SK-N-SH (cell line): ENCODE measurements at regions not wholly inside any gene's neighbourhood (a gene's known extent, or its start where the extent isn't known, plus 50 kb on each side); places are given as distances from the start of the nearest gene placed in this dataset.

Experiments
- CTCF ChIA-PET: fragments of 300-600, 350-600 bp; formaldehyde crosslinking; extraction: SDS; loops from one replicate; lab custom pipeline; 2021; lab: Yijun Ruan, JAX
- POLR2A ChIA-PET: fragments of 350-600 bp; sonication (Branson Sonifier 250); formaldehyde crosslinking; extraction: SDS; loops from one replicate; lab custom pipeline; 2020; ENCODE audit warnings: antibody characterized with exemption, inconsistent platforms; lab: Yijun Ruan, JAX
- DNase-seq: peaks from one replicate; pipeline ENCODE4 v3.0.0; 2012
- H2AFZ ChIP-seq: fragments of 200-600 bp; sonication (generic); 2 replicates; pipeline ENCODE4 v1.8.1; 2016; ENCODE audit warnings: antibody characterized with exemption, mild to moderate bottlenecking, low read depth
- H3F3A ChIP-seq: fragments of 200-600 bp; sonication (generic); replicated peaks from 2 replicates; pipeline ENCODE3; 2016; ENCODE audit warnings: antibody characterized with exemption, mild to moderate bottlenecking; ENCODE audit not compliant: insufficient read depth
- H3K27ac ChIP-seq, 2 experiments: fragments of 200-500 bp in 1 of 2; fragments of 200-600 bp in 1 of 2; sonication (Bioruptor generic) in 1 of 2; sonication (generic), shearing (Covaris generic) in 1 of 2; 2 replicates each; pipeline versions ENCODE4 v1.5.1 to v1.6.1; 2014 to 2016; ENCODE audit warnings: low read depth in 2 of 2, inconsistent platforms in 1 of 2, low read length in 1 of 2, mild to moderate bottlenecking in 1 of 2, mixed read lengths in 1 of 2
- H3K27me3 ChIP-seq: fragments of 200-600 bp; sonication (generic), shearing (Covaris generic); 2 replicates; pipeline ENCODE4 v1.6.1; 2016; ENCODE audit warnings: mixed run types; ENCODE audit not compliant: insufficient read depth
- H3K36me3 ChIP-seq, 2 experiments: fragments of 200-500 bp in 1 of 2; fragments of 200-600 bp in 1 of 2; sonication (Bioruptor generic) in 1 of 2; sonication (generic) in 1 of 2; replicated peaks in 1 of 2; 2 replicates each; pipeline versions ENCODE3 to v1.5.1; 2014 to 2016; ENCODE audit warnings: low read length in 1 of 2, mild to moderate bottlenecking in 1 of 2; ENCODE audit not compliant: insufficient read depth in 2 of 2, control insufficient read depth in 1 of 2
- H3K4me1 ChIP-seq, 2 experiments: fragments of 200-500 bp in 1 of 2; fragments of 200-600 bp in 1 of 2; sonication (Bioruptor generic) in 1 of 2; sonication (generic), shearing (Covaris generic) in 1 of 2; 2 replicates each; pipeline versions ENCODE4 v1.5.1 to v1.6.1; 2014 to 2016; ENCODE audit warnings: low read depth in 1 of 2, low read length in 1 of 2, mixed run types in 1 of 2; ENCODE audit not compliant: insufficient read depth in 2 of 2, control insufficient read depth in 1 of 2
- H3K4me2 ChIP-seq: fragments of 200-600 bp; sonication (generic), shearing (Covaris generic); 2 replicates; pipeline ENCODE4 v1.6.1; 2017; ENCODE audit warnings: mixed run types
- H3K4me3 ChIP-seq, 2 experiments: fragments of 200-500 bp in 1 of 2; fragments of 200-600 bp in 1 of 2; sonication (Bioruptor generic) in 1 of 2; sonication (generic), shearing (Covaris generic) in 1 of 2; 2 replicates each; pipeline versions ENCODE4 v1.5.1 to v1.8.1; 2014 to 2016; ENCODE audit warnings: low read depth in 2 of 2, inconsistent platforms in 1 of 2, low read length in 1 of 2, mild to moderate bottlenecking in 1 of 2, mixed read lengths in 1 of 2, moderate library complexity in 1 of 2
- H3K79me2 ChIP-seq: fragments of 200-600 bp; sonication (generic); 2 replicates; pipeline ENCODE4 v1.8.1; 2017; ENCODE audit warnings: mild to moderate bottlenecking; ENCODE audit not compliant: insufficient read depth
- H3K9ac ChIP-seq: fragments of 200-600 bp; sonication (generic); 2 replicates; pipeline ENCODE4 v1.6.1; 2017; ENCODE audit warnings: mixed run types
- H3K9me2 ChIP-seq: fragments of 200-600 bp; sonication (generic); 2 replicates; pipeline ENCODE4 v1.6.1; 2017; ENCODE audit warnings: mixed run types
- H3K9me3 ChIP-seq: fragments of 200-600 bp; sonication (generic); 2 replicates; pipeline ENCODE4 v1.6.1; 2017; ENCODE audit warnings: mixed run types, mild to moderate bottlenecking, moderate library complexity
- H4K20me1 ChIP-seq: fragments of 200-600 bp; sonication (generic); 2 replicates; pipeline ENCODE4 v1.6.1; 2017; ENCODE audit warnings: mild to moderate bottlenecking, mixed run types; ENCODE audit not compliant: insufficient read depth
- CHD2 ChIP-seq: fragments of 150-350 bp; IDR thresholded peaks from 2 replicates; pipeline ENCODE4 v1.6.1; 2018; ENCODE audit warnings: low read length; ENCODE audit not compliant: partially characterized antibody
- ELF1 ChIP-seq: IDR thresholded peaks from 2 replicates; pipeline ENCODE4 v1.4.0; 2012
- EP300 ChIP-seq, 2 experiments: IDR thresholded peaks; 2 replicates each; pipeline versions ENCODE4 v1.4.0 to v1.6.1; 2012; ENCODE audit warnings: borderline replicate concordance in 1 of 2, low read depth in 1 of 2, low read length in 1 of 2
- EZH2phosphoT487 ChIP-seq: fragments of 200-600 bp; sonication (generic); IDR thresholded peaks from 2 replicates; pipeline ENCODE4 v1.6.1; 2017; ENCODE audit warnings: low read depth, mixed run types, mild to moderate bottlenecking, antibody characterized with exemption, moderate library complexity, borderline replicate concordance
- FOSL2 ChIP-seq: IDR thresholded peaks from 2 replicates; pipeline ENCODE4 v1.4.0; 2012; ENCODE audit warnings: low read depth, mild to moderate bottlenecking, moderate library complexity, borderline replicate concordance
- FOXJ3 ChIP-seq: sonication (generic); formaldehyde crosslinking; IDR thresholded peaks from 2 replicates; pipeline ENCODE4 v1.5.1; 2020; ENCODE audit warnings: mild to moderate bottlenecking, missing genetic modification reagents
- FOXM1 ChIP-seq: IDR thresholded peaks from 2 replicates; pipeline ENCODE4 v1.4.0; 2012; ENCODE audit warnings: low read depth, mild to moderate bottlenecking
- GABPA ChIP-seq: IDR thresholded peaks from 2 replicates; pipeline ENCODE4 v1.4.0; 2012; ENCODE audit warnings: low read depth, mild to moderate bottlenecking
- GATA2 ChIP-seq: sonication (generic); formaldehyde crosslinking; IDR thresholded peaks from 2 replicates; pipeline ENCODE4 v1.5.0; 2020; ENCODE audit warnings: mild to moderate bottlenecking, missing genetic modification reagents
- JUND ChIP-seq: IDR thresholded peaks from 2 replicates; pipeline ENCODE4 v1.4.0; 2012
- MEF2A ChIP-seq: IDR thresholded peaks from 2 replicates; pipeline ENCODE4 v1.4.0; 2012; ENCODE audit warnings: low read depth, borderline replicate concordance
- MXI1 ChIP-seq: IDR thresholded peaks from 2 replicates; pipeline ENCODE4 v1.6.1; 2012; ENCODE audit warnings: mild to moderate bottlenecking, low read depth, low read length, improper control_type of control experiment
- NFIC ChIP-seq: IDR thresholded peaks from 2 replicates; pipeline ENCODE4 v1.4.0; 2012; ENCODE audit warnings: borderline replicate concordance
- RCOR1 ChIP-seq: fragments of 150-350 bp; IDR thresholded peaks from 2 replicates; pipeline ENCODE4 v1.6.1; 2017; ENCODE audit warnings: antibody characterized with exemption, low read length
- REST ChIP-seq: IDR thresholded peaks from 2 replicates; pipeline ENCODE4 v1.6.1; 2012; ENCODE audit warnings: mild to moderate bottlenecking, low read depth, low read length, moderate library complexity
- RFX5 ChIP-seq: IDR thresholded peaks from 2 replicates; pipeline ENCODE4 v1.6.1; 2012; ENCODE audit warnings: mild to moderate bottlenecking, improper control_type of control experiment, low read length
- RXRA ChIP-seq: IDR thresholded peaks from 2 replicates; pipeline ENCODE4 v1.4.0; 2012; ENCODE audit warnings: low read depth, mild to moderate bottlenecking, borderline replicate concordance
- SMC3 ChIP-seq: IDR thresholded peaks from 2 replicates; pipeline ENCODE4 v1.6.1; 2012; ENCODE audit warnings: low read depth, low read length, improper control_type of control experiment
- TAF1 ChIP-seq: IDR thresholded peaks from 2 replicates; pipeline ENCODE4 v1.6.1; 2012; ENCODE audit warnings: low read depth, mild to moderate bottlenecking, low read length, moderate library complexity, borderline replicate concordance
- TCF12 ChIP-seq: IDR thresholded peaks from 2 replicates; pipeline ENCODE4 v1.4.0; 2012
- YY1 ChIP-seq: IDR thresholded peaks from 2 replicates; pipeline ENCODE4 v1.4.0; 2012; ENCODE audit warnings: low read depth, mild to moderate bottlenecking
- WGBS: methylation state at CpG from one replicate; pipeline ENCODE4 v1.1.6; 2017; ENCODE audit warnings: low lambda C conversion rate; 5-methylcytosine and 5-hydroxymethylcytosine counted together
- TF ChIP-seq, protein P1 (sequence below): fragments of 150-350 bp; IDR thresholded peaks from 2 replicates; pipeline ENCODE4 v1.6.1; 2017; ENCODE audit warnings: antibody characterized with exemption, low read length, low read depth, borderline replicate concordance
- TF ChIP-seq, protein P2 (sequence below): IDR thresholded peaks from 2 replicates; pipeline ENCODE4; 2012
- TF ChIP-seq, protein P3 (sequence below): IDR thresholded peaks from 2 replicates; pipeline ENCODE4 v1.4.0; 2012; ENCODE audit warnings: low read depth, borderline replicate concordance

DNA sequence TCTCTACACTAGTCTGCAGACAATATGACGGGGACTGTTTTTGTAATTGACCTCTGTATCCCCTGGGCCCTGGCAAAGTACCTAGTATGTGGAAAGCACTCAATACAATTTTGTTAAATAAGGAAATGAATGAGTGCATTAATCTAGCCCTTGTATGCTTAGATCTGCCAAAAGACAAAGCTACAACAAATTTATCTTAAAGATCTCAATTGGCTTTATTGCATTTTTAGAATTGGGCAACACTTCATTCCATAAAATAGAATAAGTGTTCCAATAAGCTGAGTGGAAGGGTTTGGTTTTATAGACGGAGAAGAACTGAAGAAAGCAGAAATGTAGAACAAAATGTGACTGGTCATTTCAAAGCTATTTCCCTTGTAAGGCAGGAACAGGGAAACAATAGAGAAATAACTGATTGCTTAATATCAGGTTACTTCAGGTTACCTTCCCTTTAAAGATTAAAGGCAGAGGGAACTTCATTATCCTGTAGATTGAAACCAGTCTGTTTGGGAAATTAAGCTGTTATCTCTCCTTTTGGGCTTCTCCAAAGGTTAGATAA, 108.3 kb upstream of the MME start:
- H3K27me3 ChIP-seq: no peaks in the 10 kb centered on the region
- H2AFZ ChIP-seq: peak overlapping the region; percentile 77; the same call in 1 of the 2 replicates
- H3F3A ChIP-seq: peaks cover 4% of the 10 kb centered on the region
- peak overlapping the region; percentile 38 for H3K4me2 ChIP-seq
- peak overlapping the region; percentile 45 to 77; a peak in 3 of 4 replicates for H3K27ac ChIP-seq
- H4K20me1 ChIP-seq: no peaks in the 10 kb centered on the region
- H3K9me2 ChIP-seq: no peaks in the 10 kb centered on the region
- peaks cover 0 to 6% of the 10 kb centered on the region in 2 experiments; a peak in 2 of 4 replicates for H3K4me1 ChIP-seq
- no peaks in the 10 kb centered on the region for H3K36me3 ChIP-seq
- DNase-seq: no peak
- CTCF ChIA-PET: no interaction called here
- H3K9me3 ChIP-seq: no peaks in the 10 kb centered on the region
- 15% methylated on average over 2 of the region's 2 CpGs for WGBS
- H3K4me3 ChIP-seq: no peak overlapping the region
- POLR2A ChIA-PET: no interaction called here
- H3K9ac ChIP-seq: no peak overlapping the region
- no peaks in the 10 kb centered on the region for H3K79me2 ChIP-seq
- TF ChIP-seq EZH2phosphoT487 (no peak), TCF12 (peak; percentile 51), EP300 (IDR thresholded peaks at IDR 0.05; ENCODE audit: borderline replicate concordance in 1 of 2, low read depth in 1 of 2, low read length in 1 of 2) (peak in 1 of 2 experiments; percentile 57; a peak in 1 of 4 replicates), RCOR1 (no peak), GATA2 (no peak), CHD2 (no peak), RFX5 (no peak), RXRA (no peak; the same call in 1 of the 2 replicates), FOSL2 (peak; percentile 11; the same call in 1 of the 2 replicates), MXI1 (no peak), ELF1 (no peak), GABPA (no peak), MEF2A (no peak), NFIC (peak; percentile 29; the same call in 1 of the 2 replicates), JUND (peak; percentile 21; the same call in 1 of the 2 replicates), TAF1 (no peak), FOXM1 (peak; percentile 73), YY1 (no peak), SMC3 (no peak; the same call in 1 of the 2 replicates), REST (no peak), FOXJ3 (CRISPR knock-in tag) (no peak)
- TF ChIP-seq, protein P1, sequence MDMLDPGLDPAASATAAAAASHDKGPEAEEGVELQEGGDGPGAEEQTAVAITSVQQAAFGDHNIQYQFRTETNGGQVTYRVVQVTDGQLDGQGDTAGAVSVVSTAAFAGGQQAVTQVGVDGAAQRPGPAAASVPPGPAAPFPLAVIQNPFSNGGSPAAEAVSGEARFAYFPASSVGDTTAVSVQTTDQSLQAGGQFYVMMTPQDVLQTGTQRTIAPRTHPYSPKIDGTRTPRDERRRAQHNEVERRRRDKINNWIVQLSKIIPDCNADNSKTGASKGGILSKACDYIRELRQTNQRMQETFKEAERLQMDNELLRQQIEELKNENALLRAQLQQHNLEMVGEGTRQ: no peak
- TF ChIP-seq, protein P2, sequence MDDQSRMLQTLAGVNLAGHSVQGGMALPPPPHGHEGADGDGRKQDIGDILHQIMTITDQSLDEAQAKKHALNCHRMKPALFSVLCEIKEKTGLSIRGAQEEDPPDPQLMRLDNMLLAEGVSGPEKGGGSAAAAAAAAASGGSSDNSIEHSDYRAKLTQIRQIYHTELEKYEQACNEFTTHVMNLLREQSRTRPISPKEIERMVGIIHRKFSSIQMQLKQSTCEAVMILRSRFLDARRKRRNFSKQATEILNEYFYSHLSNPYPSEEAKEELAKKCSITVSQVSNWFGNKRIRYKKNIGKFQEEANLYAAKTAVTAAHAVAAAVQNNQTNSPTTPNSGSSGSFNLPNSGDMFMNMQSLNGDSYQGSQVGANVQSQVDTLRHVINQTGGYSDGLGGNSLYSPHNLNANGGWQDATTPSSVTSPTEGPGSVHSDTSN: peak; percentile 63
- TF ChIP-seq, protein P3, sequence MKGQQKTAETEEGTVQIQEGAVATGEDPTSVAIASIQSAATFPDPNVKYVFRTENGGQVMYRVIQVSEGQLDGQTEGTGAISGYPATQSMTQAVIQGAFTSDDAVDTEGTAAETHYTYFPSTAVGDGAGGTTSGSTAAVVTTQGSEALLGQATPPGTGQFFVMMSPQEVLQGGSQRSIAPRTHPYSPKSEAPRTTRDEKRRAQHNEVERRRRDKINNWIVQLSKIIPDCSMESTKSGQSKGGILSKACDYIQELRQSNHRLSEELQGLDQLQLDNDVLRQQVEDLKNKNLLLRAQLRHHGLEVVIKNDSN: no peak
